SH-SY5Y (cell line): ENCODE measurements at regions not wholly inside any gene's neighbourhood (a gene's known extent, or its start where the extent isn't known, plus 50 kb on each side); places are given as distances from the start of the nearest gene placed in this dataset.

ENCODE experiments used
- GATA2 ChIP-seq: IDR thresholded peaks from 2 replicates; pipeline ENCODE4 v1.6.1; 2011; ENCODE audit warnings: mild to moderate bottlenecking, low read depth, low read length
- GATA3 ChIP-seq: IDR thresholded peaks from 2 replicates; pipeline ENCODE4 v1.6.1; 2011; ENCODE audit warnings: low read depth, mild to moderate bottlenecking, low read length, moderate library complexity

DNA sequence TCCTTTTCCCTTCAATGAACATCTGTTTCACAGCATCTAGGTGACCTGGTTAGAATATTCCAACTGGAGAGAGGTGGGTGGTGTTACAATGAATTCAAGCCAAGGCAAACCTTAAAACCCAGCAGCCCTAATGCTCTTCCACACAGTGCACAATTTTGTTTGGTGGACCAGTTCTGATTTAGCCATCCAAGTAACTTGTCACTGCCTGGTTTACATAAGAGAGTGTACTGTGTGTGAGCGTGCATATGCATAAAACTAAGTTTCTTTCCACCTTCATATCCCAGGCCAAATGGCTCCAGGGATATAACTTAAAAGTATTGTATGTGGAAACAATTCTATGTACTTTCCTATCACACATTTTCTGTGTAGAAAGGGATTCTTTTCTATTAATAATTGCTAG is 200.4 kb upstream of the FAR2 start:
- TF ChIP-seq GATA3 (no peak), GATA2 (no peak)
